WTC11 (cell line): ENCODE measurements at regions not wholly inside any gene's neighbourhood (a gene's known extent, or its start where the extent isn't known, plus 50 kb on each side); places are given as distances from the start of the nearest gene placed in this dataset.

Experiments
- ATAC-seq: fragments of 200-7000 bp; cut with Tn5 transposase; 2 replicates; pipeline ENCODE4 v1.10.0; 2021; ENCODE audit warnings: mild to moderate bottlenecking, moderate library complexity
- CTCF ChIA-PET: fragments of 300-600 bp; sonication (Branson Sonifier 250); formaldehyde crosslinking; loops from one replicate; lab custom pipeline; 2021; ENCODE audit warnings: antibody characterized with exemption; lab: Charles Lee
- POLR2A ChIA-PET: fragments of 350-600 bp; sonication (Branson Sonifier 250); formaldehyde crosslinking; loops from one replicate; lab custom pipeline; 2021; ENCODE audit warnings: antibody characterized with exemption; lab: Charles Lee
- DNase-seq: peaks from one replicate; pipeline ENCODE4 v3.0.0; 2021; ENCODE audit warnings: low spot score
- H3K27ac Mint-ChIP-seq: 2 replicates; pipeline ENCODE4 v1.8.0; 2021; ENCODE audit warnings: mixed read lengths
- H3K27me3 Mint-ChIP-seq: 2 replicates; pipeline ENCODE4 v1.8.0; 2021; ENCODE audit warnings: low read depth, mild to moderate bottlenecking, moderate library complexity, mixed read lengths
- H3K36me3 Mint-ChIP-seq: 2 replicates; pipeline ENCODE4 v1.8.0; 2021; ENCODE audit warnings: mixed read lengths
- H3K4me1 Mint-ChIP-seq: 2 replicates; pipeline ENCODE4 v1.8.0; 2022; ENCODE audit warnings: mixed read lengths
- H3K4me3 Mint-ChIP-seq: 2 replicates; pipeline ENCODE4 v1.8.0; 2021; ENCODE audit warnings: mild to moderate bottlenecking, moderate library complexity, mixed read lengths
- H3K9me3 Mint-ChIP-seq: 2 replicates; pipeline ENCODE4 v1.8.0; 2021; ENCODE audit warnings: mixed read lengths
- ATF2 ChIP-seq: sonication (generic); formaldehyde crosslinking; IDR thresholded peaks from 2 replicates; pipeline ENCODE4 v1.8.1; 2022; ENCODE audit warnings: low read depth, missing genetic modification reagents, borderline replicate concordance
- CBFB ChIP-seq: sonication (generic); formaldehyde crosslinking; IDR thresholded peaks from 2 replicates; pipeline ENCODE4 v1.8.1; 2022; ENCODE audit warnings: mild to moderate bottlenecking, low read depth, missing genetic modification reagents
- CREB1 ChIP-seq: sonication (generic); formaldehyde crosslinking; IDR thresholded peaks from 2 replicates; pipeline ENCODE4 v1.8.0; 2023; ENCODE audit warnings: mild to moderate bottlenecking, missing genetic modification reagents
- E2F4 ChIP-seq: sonication (generic); formaldehyde crosslinking; IDR thresholded peaks from 2 replicates; pipeline ENCODE4 v1.8.1; 2022; ENCODE audit warnings: low read depth, mild to moderate bottlenecking, moderate library complexity, missing genetic modification reagents, borderline replicate concordance
- E2F5 ChIP-seq: sonication (generic); formaldehyde crosslinking; IDR thresholded peaks from 2 replicates; pipeline ENCODE4 v1.8.1; 2022; ENCODE audit warnings: mild to moderate bottlenecking, moderate library complexity, missing genetic modification reagents
- EMX1 ChIP-seq: fragments of 250-450 bp; sonication (Bioruptor Pico); IDR thresholded peaks from 2 replicates; pipeline ENCODE4 v1.8.0; 2021; ENCODE audit warnings: mild to moderate bottlenecking
- ESRRA ChIP-seq: sonication (generic); formaldehyde crosslinking; IDR thresholded peaks from 2 replicates; pipeline ENCODE4 v1.8.1; 2022; ENCODE audit warnings: mild to moderate bottlenecking, missing genetic modification reagents, borderline replicate concordance
- FOXK1 ChIP-seq: sonication (generic); formaldehyde crosslinking; IDR thresholded peaks from 2 replicates; pipeline ENCODE4 v1.8.0; 2022; ENCODE audit warnings: mild to moderate bottlenecking, moderate library complexity, missing genetic modification reagents
- GABPB1 ChIP-seq: sonication (generic); formaldehyde crosslinking; IDR thresholded peaks from 2 replicates; pipeline ENCODE4 v1.8.1; 2023; ENCODE audit warnings: mild to moderate bottlenecking, missing genetic modification reagents
- HMGA2 ChIP-seq: fragments of 250-450 bp; sonication (Bioruptor Pico); IDR thresholded peaks from 2 replicates; pipeline ENCODE4 v1.4.0; 2021; ENCODE audit warnings: mild to moderate bottlenecking, moderate library complexity
- IRF2 ChIP-seq: sonication (generic); formaldehyde crosslinking; IDR thresholded peaks from 2 replicates; pipeline ENCODE4 v1.8.0; 2022; ENCODE audit warnings: low read depth, missing genetic modification reagents, borderline replicate concordance
- MLX ChIP-seq: sonication (generic); formaldehyde crosslinking; IDR thresholded peaks from 2 replicates; pipeline ENCODE4 v1.8.1; 2023; ENCODE audit warnings: mild to moderate bottlenecking, missing genetic modification reagents, moderate library complexity
- MYBL2 ChIP-seq: sonication (generic); formaldehyde crosslinking; IDR thresholded peaks from 2 replicates; pipeline ENCODE4 v1.8.1; 2023; ENCODE audit warnings: mild to moderate bottlenecking, moderate library complexity, missing genetic modification reagents
- NFE2L1 ChIP-seq: sonication (generic); formaldehyde crosslinking; IDR thresholded peaks from 2 replicates; pipeline ENCODE4 v1.8.1; 2023; ENCODE audit warnings: missing genetic modification reagents
- NR2C2 ChIP-seq: sonication (generic); formaldehyde crosslinking; IDR thresholded peaks from 2 replicates; pipeline ENCODE4 v1.8.0; 2022; ENCODE audit warnings: mild to moderate bottlenecking, missing genetic modification reagents
- NR3C1 ChIP-seq: sonication (generic); formaldehyde crosslinking; conservative IDR thresholded peaks from 2 replicates; pipeline ENCODE4 v1.8.1; 2023; ENCODE audit warnings: low read depth, mild to moderate bottlenecking, missing genetic modification reagents
- OVOL2 ChIP-seq: fragments of 250-450 bp; sonication (Bioruptor Pico); IDR thresholded peaks from 2 replicates; pipeline ENCODE4 v1.9.0; 2021; ENCODE audit warnings: mild to moderate bottlenecking, borderline replicate concordance
- RELA ChIP-seq: sonication (generic); formaldehyde crosslinking; IDR thresholded peaks from 2 replicates; pipeline ENCODE4 v1.8.1; 2022; ENCODE audit warnings: missing genetic modification reagents, mild to moderate bottlenecking, borderline replicate concordance
- TEAD1 ChIP-seq: sonication (generic); formaldehyde crosslinking; IDR thresholded peaks from 2 replicates; pipeline ENCODE4 v1.8.0; 2022; ENCODE audit warnings: mild to moderate bottlenecking, missing genetic modification reagents
- USF1 ChIP-seq: sonication (generic); formaldehyde crosslinking; IDR thresholded peaks from 2 replicates; pipeline ENCODE4 v1.8.0; 2022; ENCODE audit warnings: mild to moderate bottlenecking, missing genetic modification reagents
- ZBTB21 ChIP-seq: sonication (generic); formaldehyde crosslinking; IDR thresholded peaks from 2 replicates; pipeline ENCODE4 v1.8.1; 2023; ENCODE audit warnings: mild to moderate bottlenecking, missing genetic modification reagents, borderline replicate concordance
- ZNF138 ChIP-seq: sonication (generic); formaldehyde crosslinking; conservative IDR thresholded peaks from 2 replicates; pipeline ENCODE4 v1.8.1; 2022; ENCODE audit warnings: mild to moderate bottlenecking, moderate library complexity, missing genetic modification reagents
- ZNF281 ChIP-seq: sonication (generic); formaldehyde crosslinking; IDR thresholded peaks from 2 replicates; pipeline ENCODE4 v1.8.0; 2023; ENCODE audit warnings: mild to moderate bottlenecking, missing genetic modification reagents
- ZNF396 ChIP-seq: fragments of 250-450 bp; sonication (Bioruptor Pico); IDR thresholded peaks from 2 replicates; pipeline ENCODE4 v1.8.0; 2021; ENCODE audit warnings: mild to moderate bottlenecking, moderate library complexity, borderline replicate concordance
- ZNF671 ChIP-seq: fragments of 250-450 bp; sonication (Bioruptor Pico); IDR thresholded peaks from 2 replicates; pipeline ENCODE4 v1.8.0; 2021; ENCODE audit warnings: mild to moderate bottlenecking
- ZSCAN18 ChIP-seq: fragments of 250-450 bp; sonication (Bioruptor Pico); IDR thresholded peaks from 2 replicates; pipeline ENCODE4 v2.1.2; 2022; ENCODE audit warnings: mild to moderate bottlenecking, moderate library complexity

- H3K36me3 Mint-ChIP-seq, result no peaks in the 10 kb centered on the region
- DNase-seq, result no peak
- TF ChIP-seq TEAD1 (CRISPR knock-in tag), result no peak
- TF ChIP-seq NR3C1 (CRISPR knock-in tag), result no peak
- no peak for TF ChIP-seq ZNF138 (CRISPR knock-in tag)
- no peak for TF ChIP-seq ZNF396 (CRISPR knock-in tag)
- TF ChIP-seq CREB1 (CRISPR knock-in tag), result no peak
- no peak for TF ChIP-seq ZSCAN18 (CRISPR knock-in tag)
- TF ChIP-seq E2F4, result no peak
- H3K4me1 Mint-ChIP-seq, result no peaks in the 10 kb centered on the region
- H3K9me3 Mint-ChIP-seq, result no peaks in the 10 kb centered on the region
- no peak overlapping the region for H3K4me3 Mint-ChIP-seq
- ChIA-PET POLR2A (no interaction called here), CTCF (no interaction called here)
- H3K27me3 Mint-ChIP-seq, result no peaks in the 10 kb centered on the region
- H3K27ac Mint-ChIP-seq, result no peak overlapping the region
- ATAC-seq, result no peak
Measured at GRCh38 chr6:99016355-99016754, 68.6 kb upstream of the FBXL4 start.

- DNase-seq, result no peak
- CTCF ChIA-PET, result no interaction called here
- POLR2A ChIA-PET, result interaction anchor here (0.7 kb wide), 1 partner anchor 9 kb away, joined by 3 read pairs; no protein-coding TSS in a partner anchor
- no peak overlapping the region for H3K4me3 Mint-ChIP-seq
- H3K4me1 Mint-ChIP-seq, result no peaks in the 10 kb centered on the region
- TF ChIP-seq OVOL2 (no peak), NFE2L1 (CRISPR knock-in tag) (no peak), CBFB (CRISPR knock-in tag) (no peak), MLX (CRISPR knock-in tag) (no peak), RELA (no peak), ZNF281 (CRISPR knock-in tag) (no peak), ZBTB21 (CRISPR knock-in tag) (no peak), HMGA2 (CRISPR knock-in tag) (no peak), E2F5 (CRISPR knock-in tag) (no peak), MYBL2 (CRISPR knock-in tag) (no peak), ZNF671 (CRISPR knock-in tag) (no peak), EMX1 (CRISPR knock-in tag) (no peak), NR2C2 (no peak), GABPB1 (CRISPR knock-in tag) (no peak), IRF2 (CRISPR knock-in tag) (no peak), FOXK1 (CRISPR knock-in tag) (no peak), ESRRA (no peak), USF1 (CRISPR knock-in tag) (no peak), ATF2 (CRISPR knock-in tag) (no peak)
- no peaks in the 10 kb centered on the region for H3K9me3 Mint-ChIP-seq
- ATAC-seq, result no peak
- no peaks in the 10 kb centered on the region for H3K27me3 Mint-ChIP-seq
- H3K36me3 Mint-ChIP-seq, result no peaks in the 10 kb centered on the region
- no peak overlapping the region for H3K27ac Mint-ChIP-seq
Measured at GRCh38 chr6:99014061-99014460, 66.3 kb upstream of the FBXL4 start.
